PC-3 (cell line): ENCODE measurements at regions not wholly inside any gene's neighbourhood (a gene's known extent, or its start where the extent isn't known, plus 50 kb on each side); places are given as distances from the start of the nearest gene placed in this dataset.
A peak's percentile ranks its signal among the peaks of the same experiment; 100 is the strongest.

Source experiments
- ATAC-seq: fragments of 200-7000 bp; cut with Tn5 transposase; 2 replicates; pipeline ENCODE4 v1.9.1; 2020; ENCODE audit warnings: mild to moderate bottlenecking, moderate library complexity
- BruUV-seq: library from RNA; stranded (reverse); fragments of 400-500 nt; replicated peaks from 2 replicates; lab custom pipeline; 2021; lab: Mats Ljungman, UMichigan
- CTCF ChIA-PET: fragments of 300-600 bp; sonication (Branson Sonifier 250); formaldehyde crosslinking; loops from one replicate; lab custom pipeline; 2022; ENCODE audit warnings: antibody characterized with exemption; lab: Charles Lee
- POLR2A ChIA-PET: fragments of 300-600 bp; sonication (Branson Sonifier 250); formaldehyde crosslinking; loops from one replicate; lab custom pipeline; 2022; ENCODE audit warnings: antibody characterized with exemption; ENCODE audit not compliant: unreplicated experiment; lab: Charles Lee
- DNase-seq: peaks from one replicate; pipeline ENCODE4 v3.0.0-alpha.2; 2015
- H2AFZ ChIP-seq: fragments of 300-600 bp; sonication (generic); 2 replicates; pipeline ENCODE4 v1.6.0; 2016; ENCODE audit warnings: antibody characterized with exemption, low read length
- H3F3A ChIP-seq: fragments of 300-600 bp; sonication (generic); one replicate; pipeline ENCODE4 v1.6.0; 2017; ENCODE audit warnings: antibody characterized with exemption, low read length, control low read depth, mild to moderate bottlenecking; ENCODE audit not compliant: unreplicated experiment
- H3K27ac ChIP-seq: fragments of 300-600 bp; sonication (generic); 2 replicates; pipeline ENCODE4 v1.5.1; 2016; ENCODE audit warnings: mild to moderate bottlenecking, low read length
- H3K27me3 ChIP-seq: fragments of 300-600 bp; sonication (generic); 2 replicates; pipeline ENCODE4 v1.6.1; 2016; ENCODE audit warnings: low read length, mixed read lengths
- H3K36me3 ChIP-seq: fragments of 300-600 bp; sonication (generic); 2 replicates; pipeline ENCODE4 v1.6.1; 2016; ENCODE audit warnings: low read depth, mixed run types, low read length, mixed read lengths
- H3K4me1 ChIP-seq: fragments of 300-600 bp; sonication (generic); 2 replicates; pipeline ENCODE4 v1.5.1; 2016; ENCODE audit warnings: low read length; ENCODE audit not compliant: insufficient read depth
- H3K4me2 ChIP-seq: fragments of 300-600 bp; sonication (generic); 2 replicates; pipeline ENCODE4 v1.6.0; 2016; ENCODE audit warnings: low read length
- H3K4me3 ChIP-seq: fragments of 300-600 bp; sonication (generic); 2 replicates; pipeline ENCODE4 v1.5.1; 2016; ENCODE audit warnings: mild to moderate bottlenecking, low read length, mixed read lengths
- H3K79me2 ChIP-seq: fragments of 300-600 bp; sonication (generic); 2 replicates; pipeline ENCODE4 v1.6.1; 2017; ENCODE audit warnings: low read length, mixed read lengths
- H3K9ac ChIP-seq: fragments of 300-600 bp; sonication (generic); 2 replicates; pipeline ENCODE4 v1.6.0; 2016; ENCODE audit warnings: mild to moderate bottlenecking, low read length
- H3K9me2 ChIP-seq: fragments of 300-600 bp; sonication (generic); replicated peaks from 2 replicates; pipeline ENCODE4 v1.6.1; 2016; ENCODE audit warnings: mixed run types, low read length, mixed read lengths
- H3K9me3 ChIP-seq: fragments of 300-600 bp; sonication (generic); 2 replicates; pipeline ENCODE4 v1.6.1; 2016; ENCODE audit warnings: low read length, mixed read lengths
- H4K20me1 ChIP-seq: fragments of 300-600 bp; sonication (generic); 2 replicates; pipeline ENCODE4 v1.6.1; 2016; ENCODE audit warnings: low read length, mixed read lengths
- EZH2 ChIP-seq: fragments of 300-600 bp; sonication (generic); IDR thresholded peaks from one replicate; pipeline ENCODE4 v1.6.1; 2017; ENCODE audit warnings: antibody characterized with exemption, mild to moderate bottlenecking, low read length; ENCODE audit not compliant: unreplicated experiment
- EZH2phosphoT487 ChIP-seq: fragments of 300-600 bp; sonication (generic); IDR thresholded peaks from 2 replicates; pipeline ENCODE4 v1.6.1; 2018; ENCODE audit warnings: mild to moderate bottlenecking, antibody characterized with exemption, low read length, borderline replicate concordance
- intact Hi-C: fragments of 100-400 bp; cut with micrococcal nuclease; formaldehyde crosslinking; loops from 2 replicates; pipeline ENCODE4 v1.9.0; 2023
- TF ChIP-seq, protein P1 (sequence below): fragments of 300-600 bp; sonication (generic); conservative IDR thresholded peaks from 2 replicates; pipeline ENCODE4 v1.5.1; 2017; ENCODE audit warnings: antibody characterized with exemption, low read depth, mild to moderate bottlenecking, low read length

DNA sequence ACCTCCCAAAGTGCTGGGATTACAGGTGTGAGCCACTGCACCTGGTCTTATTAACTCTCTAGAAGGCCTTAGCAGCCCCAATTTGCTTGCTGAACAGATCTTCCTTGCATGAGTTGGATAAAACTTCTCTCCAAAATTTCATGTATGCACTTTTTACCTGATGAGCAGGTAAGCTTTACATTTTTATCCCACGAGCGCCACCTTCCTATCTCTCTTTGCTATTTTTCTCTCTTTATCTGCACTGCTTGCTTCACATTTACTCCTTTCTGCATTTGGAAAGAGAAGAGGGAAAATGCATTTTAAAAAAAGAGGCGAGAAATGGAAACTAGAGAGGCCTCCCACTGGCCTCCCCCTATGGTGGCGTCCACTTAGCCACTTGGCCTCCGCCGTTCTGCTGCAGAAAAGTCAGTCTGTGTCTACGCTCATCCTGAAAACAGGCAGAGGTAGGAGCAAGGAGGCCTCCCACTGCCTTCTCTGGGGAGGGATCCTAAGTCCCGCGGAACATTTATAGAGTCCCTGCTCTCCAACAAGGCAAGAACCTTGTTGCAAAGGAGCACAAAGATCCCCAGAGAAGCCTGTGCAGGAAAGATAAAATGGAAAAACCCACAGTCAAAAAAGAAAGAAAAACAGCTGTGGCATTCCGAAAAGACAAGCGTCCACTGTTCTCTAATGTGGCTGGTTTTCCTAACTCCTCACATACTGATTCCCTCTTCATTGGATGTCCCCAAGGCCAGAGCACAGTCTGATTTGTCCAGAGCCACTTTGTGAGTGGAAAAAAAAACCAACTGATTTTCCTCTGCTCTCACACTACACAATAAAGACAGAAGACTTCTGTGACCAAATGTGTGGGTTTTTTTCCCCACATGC is 62.2 kb upstream of the INCENP start:
- Histone ChIP-seq H3K9ac (no peak overlapping the region), H3K36me3 (no peaks in the 10 kb centered on the region), H3K4me1 (no peaks in the 10 kb centered on the region), H4K20me1 (no peaks in the 10 kb centered on the region), H3K9me2 (no peaks in the 10 kb centered on the region), H3K9me3 (no peaks in the 10 kb centered on the region), H3K79me2 (no peaks in the 10 kb centered on the region), H3K27me3 (no peaks in the 10 kb centered on the region), H3K27ac (no peak overlapping the region), H3F3A (no peaks in the 10 kb centered on the region), H3K4me2 (no peak overlapping the region), H3K4me3 (no peak overlapping the region), H2AFZ (peak overlapping the region; percentile 35)
- ChIA-PET CTCF (interaction anchor here (0.7 to 1.8 kb wide), 5 partner anchors 20 to 1156 kb away, joined by 3 to 12 read pairs (median 4); no protein-coding TSS in a partner anchor), POLR2A (interaction anchor here (0.7 kb wide), 1 partner anchor 166 kb away, joined by 5 read pairs; no protein-coding TSS in a partner anchor)
- DNase-seq, result peak; percentile 68
- no TSS peak for BruUV-seq
- TF ChIP-seq, protein P1, sequence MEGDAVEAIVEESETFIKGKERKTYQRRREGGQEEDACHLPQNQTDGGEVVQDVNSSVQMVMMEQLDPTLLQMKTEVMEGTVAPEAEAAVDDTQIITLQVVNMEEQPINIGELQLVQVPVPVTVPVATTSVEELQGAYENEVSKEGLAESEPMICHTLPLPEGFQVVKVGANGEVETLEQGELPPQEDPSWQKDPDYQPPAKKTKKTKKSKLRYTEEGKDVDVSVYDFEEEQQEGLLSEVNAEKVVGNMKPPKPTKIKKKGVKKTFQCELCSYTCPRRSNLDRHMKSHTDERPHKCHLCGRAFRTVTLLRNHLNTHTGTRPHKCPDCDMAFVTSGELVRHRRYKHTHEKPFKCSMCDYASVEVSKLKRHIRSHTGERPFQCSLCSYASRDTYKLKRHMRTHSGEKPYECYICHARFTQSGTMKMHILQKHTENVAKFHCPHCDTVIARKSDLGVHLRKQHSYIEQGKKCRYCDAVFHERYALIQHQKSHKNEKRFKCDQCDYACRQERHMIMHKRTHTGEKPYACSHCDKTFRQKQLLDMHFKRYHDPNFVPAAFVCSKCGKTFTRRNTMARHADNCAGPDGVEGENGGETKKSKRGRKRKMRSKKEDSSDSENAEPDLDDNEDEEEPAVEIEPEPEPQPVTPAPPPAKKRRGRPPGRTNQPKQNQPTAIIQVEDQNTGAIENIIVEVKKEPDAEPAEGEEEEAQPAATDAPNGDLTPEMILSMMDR, result peak; percentile 87
- TF ChIP-seq EZH2phosphoT487 (no peak), EZH2 (no peak)
- intact Hi-C loops, result no loop called here
- ATAC-seq, result peak; percentile 57

DNA sequence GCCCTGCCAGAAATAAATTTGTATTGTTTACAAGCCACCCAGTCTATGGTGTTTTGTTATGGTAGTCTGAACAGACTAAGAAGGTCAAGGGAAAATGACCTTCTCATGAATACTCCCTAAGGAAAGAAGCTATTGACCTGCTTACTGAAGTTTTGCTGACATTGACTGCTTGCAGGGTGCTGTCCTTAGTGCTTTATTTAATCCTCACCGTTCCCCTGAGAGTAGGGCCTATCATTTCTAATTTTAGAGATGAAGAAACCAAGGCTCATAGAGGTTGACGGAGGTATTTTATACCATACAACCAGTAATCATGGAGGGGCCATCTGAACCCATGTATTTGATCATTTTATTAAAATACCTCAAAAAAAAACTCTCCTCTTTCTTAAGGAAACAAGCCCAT is 66.7 kb upstream of the INCENP start:
- POLR2A ChIA-PET, result no interaction called here
- no peak overlapping the region for H3K4me3 ChIP-seq

More for the DNA sequence above, 66.7 kb upstream of the INCENP start:
- H3K9me3 ChIP-seq, result no peaks in the 10 kb centered on the region
- TF ChIP-seq EZH2 (no peak), EZH2phosphoT487 (no peak)
- TF ChIP-seq, protein P1, result no peak
- no peaks in the 10 kb centered on the region for H4K20me1 ChIP-seq
- no peak for DNase-seq
- no peak overlapping the region for H2AFZ ChIP-seq
- no peaks in the 10 kb centered on the region for H3K36me3 ChIP-seq
- no peaks in the 10 kb centered on the region for H3K79me2 ChIP-seq
- H3F3A ChIP-seq, result no peaks in the 10 kb centered on the region
- BruUV-seq, result no TSS peak
- no peak overlapping the region for H3K9ac ChIP-seq
- no peak for ATAC-seq
- intact Hi-C loops, result no loop called here
- no peak overlapping the region for H3K27ac ChIP-seq
- H3K4me2 ChIP-seq, result no peak overlapping the region
- no peaks in the 10 kb centered on the region for H3K9me2 ChIP-seq
- H3K27me3 ChIP-seq, result no peaks in the 10 kb centered on the region
- peaks cover 22% of the 10 kb centered on the region for H3K4me1 ChIP-seq
- CTCF ChIA-PET, result no interaction called here
